SK-N-SH (cell line): ENCODE measurements at regions not wholly inside any gene's neighbourhood (a gene's known extent, or its start where the extent isn't known, plus 50 kb on each side); places are given as distances from the start of the nearest gene placed in this dataset.

Source experiments
- CTCF ChIA-PET: fragments of 300-600, 350-600 bp; formaldehyde crosslinking; extraction: SDS; loops from one replicate; lab custom pipeline; 2021; lab: Yijun Ruan, JAX
- POLR2A ChIA-PET: fragments of 350-600 bp; sonication (Branson Sonifier 250); formaldehyde crosslinking; extraction: SDS; loops from one replicate; lab custom pipeline; 2020; ENCODE audit warnings: antibody characterized with exemption, inconsistent platforms; lab: Yijun Ruan, JAX
- DNase-seq: peaks from one replicate; pipeline ENCODE4 v3.0.0; 2012
- H2AFZ ChIP-seq: fragments of 200-600 bp; sonication (generic); 2 replicates; pipeline ENCODE4 v1.8.1; 2016; ENCODE audit warnings: antibody characterized with exemption, mild to moderate bottlenecking, low read depth
- H3F3A ChIP-seq: fragments of 200-600 bp; sonication (generic); replicated peaks from 2 replicates; pipeline ENCODE3; 2016; ENCODE audit warnings: antibody characterized with exemption, mild to moderate bottlenecking; ENCODE audit not compliant: insufficient read depth
- H3K27ac ChIP-seq, 2 experiments: fragments of 200-500 bp in 1 of 2; fragments of 200-600 bp in 1 of 2; sonication (Bioruptor generic) in 1 of 2; sonication (generic), shearing (Covaris generic) in 1 of 2; 2 replicates each; pipeline versions ENCODE4 v1.5.1 to v1.6.1; 2014 to 2016; ENCODE audit warnings: low read depth in 2 of 2, inconsistent platforms in 1 of 2, low read length in 1 of 2, mild to moderate bottlenecking in 1 of 2, mixed read lengths in 1 of 2
- H3K27me3 ChIP-seq: fragments of 200-600 bp; sonication (generic), shearing (Covaris generic); 2 replicates; pipeline ENCODE4 v1.6.1; 2016; ENCODE audit warnings: mixed run types; ENCODE audit not compliant: insufficient read depth
- H3K36me3 ChIP-seq, 2 experiments: fragments of 200-500 bp in 1 of 2; fragments of 200-600 bp in 1 of 2; sonication (Bioruptor generic) in 1 of 2; sonication (generic) in 1 of 2; replicated peaks in 1 of 2; 2 replicates each; pipeline versions ENCODE3 to v1.5.1; 2014 to 2016; ENCODE audit warnings: low read length in 1 of 2, mild to moderate bottlenecking in 1 of 2; ENCODE audit not compliant: insufficient read depth in 2 of 2, control insufficient read depth in 1 of 2
- H3K4me1 ChIP-seq, 2 experiments: fragments of 200-500 bp in 1 of 2; fragments of 200-600 bp in 1 of 2; sonication (Bioruptor generic) in 1 of 2; sonication (generic), shearing (Covaris generic) in 1 of 2; 2 replicates each; pipeline versions ENCODE4 v1.5.1 to v1.6.1; 2014 to 2016; ENCODE audit warnings: low read depth in 1 of 2, low read length in 1 of 2, mixed run types in 1 of 2; ENCODE audit not compliant: insufficient read depth in 2 of 2, control insufficient read depth in 1 of 2
- H3K4me2 ChIP-seq: fragments of 200-600 bp; sonication (generic), shearing (Covaris generic); 2 replicates; pipeline ENCODE4 v1.6.1; 2017; ENCODE audit warnings: mixed run types
- H3K4me3 ChIP-seq, 2 experiments: fragments of 200-500 bp in 1 of 2; fragments of 200-600 bp in 1 of 2; sonication (Bioruptor generic) in 1 of 2; sonication (generic), shearing (Covaris generic) in 1 of 2; 2 replicates each; pipeline versions ENCODE4 v1.5.1 to v1.8.1; 2014 to 2016; ENCODE audit warnings: low read depth in 2 of 2, inconsistent platforms in 1 of 2, low read length in 1 of 2, mild to moderate bottlenecking in 1 of 2, mixed read lengths in 1 of 2, moderate library complexity in 1 of 2
- H3K79me2 ChIP-seq: fragments of 200-600 bp; sonication (generic); 2 replicates; pipeline ENCODE4 v1.8.1; 2017; ENCODE audit warnings: mild to moderate bottlenecking; ENCODE audit not compliant: insufficient read depth
- H3K9ac ChIP-seq: fragments of 200-600 bp; sonication (generic); 2 replicates; pipeline ENCODE4 v1.6.1; 2017; ENCODE audit warnings: mixed run types
- H3K9me2 ChIP-seq: fragments of 200-600 bp; sonication (generic); 2 replicates; pipeline ENCODE4 v1.6.1; 2017; ENCODE audit warnings: mixed run types
- H3K9me3 ChIP-seq: fragments of 200-600 bp; sonication (generic); 2 replicates; pipeline ENCODE4 v1.6.1; 2017; ENCODE audit warnings: mixed run types, mild to moderate bottlenecking, moderate library complexity
- H4K20me1 ChIP-seq: fragments of 200-600 bp; sonication (generic); 2 replicates; pipeline ENCODE4 v1.6.1; 2017; ENCODE audit warnings: mild to moderate bottlenecking, mixed run types; ENCODE audit not compliant: insufficient read depth
- CTCF ChIP-seq: fragments of 200-600 bp; sonication (generic); IDR thresholded peaks from 2 replicates; pipeline ENCODE4 v1.6.1; 2017; ENCODE audit warnings: antibody characterized with exemption, mild to moderate bottlenecking, moderate library complexity
- EZH2phosphoT487 ChIP-seq: fragments of 200-600 bp; sonication (generic); IDR thresholded peaks from 2 replicates; pipeline ENCODE4 v1.6.1; 2017; ENCODE audit warnings: low read depth, mixed run types, mild to moderate bottlenecking, antibody characterized with exemption, moderate library complexity, borderline replicate concordance
- FOXJ3 ChIP-seq: sonication (generic); formaldehyde crosslinking; IDR thresholded peaks from 2 replicates; pipeline ENCODE4 v1.5.1; 2020; ENCODE audit warnings: mild to moderate bottlenecking, missing genetic modification reagents
- GABPA ChIP-seq: IDR thresholded peaks from 2 replicates; pipeline ENCODE4 v1.4.0; 2012; ENCODE audit warnings: low read depth, mild to moderate bottlenecking
- IRF3 ChIP-seq: fragments of 150-350 bp; IDR thresholded peaks from 2 replicates; pipeline ENCODE4 v1.6.1; 2016; ENCODE audit warnings: mild to moderate bottlenecking, low read depth, low read length
- JUND ChIP-seq: IDR thresholded peaks from 2 replicates; pipeline ENCODE4 v1.4.0; 2012
- MAX ChIP-seq: IDR thresholded peaks from 2 replicates; pipeline ENCODE4 v1.4.0; 2012; ENCODE audit warnings: low read depth
- MEF2A ChIP-seq: IDR thresholded peaks from 2 replicates; pipeline ENCODE4 v1.4.0; 2012; ENCODE audit warnings: low read depth, borderline replicate concordance
- MXI1 ChIP-seq: IDR thresholded peaks from 2 replicates; pipeline ENCODE4 v1.6.1; 2012; ENCODE audit warnings: mild to moderate bottlenecking, low read depth, low read length, improper control_type of control experiment
- PBX3 ChIP-seq: IDR thresholded peaks from 2 replicates; pipeline ENCODE4; 2012
- POLR2AphosphoS5 ChIP-seq: IDR thresholded peaks from 2 replicates; pipeline ENCODE4 v1.6.1; 2012; ENCODE audit warnings: low read depth, low read length
- RAD21 ChIP-seq: IDR thresholded peaks from 2 replicates; pipeline ENCODE4 v1.6.1; 2012; ENCODE audit warnings: mild to moderate bottlenecking, low read length
- RCOR1 ChIP-seq: fragments of 150-350 bp; IDR thresholded peaks from 2 replicates; pipeline ENCODE4 v1.6.1; 2017; ENCODE audit warnings: antibody characterized with exemption, low read length
- RXRA ChIP-seq: IDR thresholded peaks from 2 replicates; pipeline ENCODE4 v1.4.0; 2012; ENCODE audit warnings: low read depth, mild to moderate bottlenecking, borderline replicate concordance
- SIN3A ChIP-seq: IDR thresholded peaks from 2 replicates; pipeline ENCODE4 v1.6.1; 2012; ENCODE audit warnings: low read depth, mild to moderate bottlenecking, low read length, moderate library complexity, borderline replicate concordance
- SMC3 ChIP-seq: IDR thresholded peaks from 2 replicates; pipeline ENCODE4 v1.6.1; 2012; ENCODE audit warnings: low read depth, low read length, improper control_type of control experiment
- TCF12 ChIP-seq: IDR thresholded peaks from 2 replicates; pipeline ENCODE4 v1.4.0; 2012
- TEAD4 ChIP-seq: IDR thresholded peaks from 2 replicates; pipeline ENCODE4 v1.4.0; 2012; ENCODE audit warnings: mild to moderate bottlenecking, borderline replicate concordance; ENCODE audit not compliant: insufficient read depth
- WGBS: methylation state at CpG from one replicate; pipeline ENCODE4 v1.1.6; 2017; ENCODE audit warnings: low lambda C conversion rate; 5-methylcytosine and 5-hydroxymethylcytosine counted together

GRCh38 chr10:107280293-107280692 lies 115.8 kb upstream of the SORCS1 start:
- ChIA-PET POLR2A (no interaction called here), CTCF (interaction anchor here (0.6 to 1.3 kb wide), 2 partner anchors 10 to 1589 kb away, joined by 3 to 4 read pairs; no protein-coding TSS in a partner anchor)
- Histone ChIP-seq H3K9me3 (no peaks in the 10 kb centered on the region), H3F3A (no peaks in the 10 kb centered on the region), H4K20me1 (no peaks in the 10 kb centered on the region), H3K4me1 (no peaks in the 10 kb centered on the region), H3K27ac (no peak overlapping the region), H3K9ac (no peak overlapping the region), H3K36me3 (no peaks in the 10 kb centered on the region), H3K4me2 (no peak overlapping the region), H2AFZ (no peak overlapping the region), H3K27me3 (no peaks in the 10 kb centered on the region), H3K79me2 (no peaks in the 10 kb centered on the region), H3K9me2 (no peaks in the 10 kb centered on the region), H3K4me3 (no peak overlapping the region)
- TF ChIP-seq MAX (no peak), JUND (no peak)
- 10% methylated on average over 3 of the region's 3 CpGs for WGBS
- no peak for DNase-seq

- no peak overlapping the region for H2AFZ ChIP-seq
- no peak for DNase-seq
- H3K9ac ChIP-seq = no peak overlapping the region
- H3K36me3 ChIP-seq = no peaks in the 10 kb centered on the region
- ChIA-PET POLR2A (no interaction called here), CTCF (interaction anchor here (0.6 to 0.9 kb wide), 2 partner anchors 14 to 642 kb away, joined by 3 to 6 read pairs; no protein-coding TSS in a partner anchor)
- no peaks in the 10 kb centered on the region for H4K20me1 ChIP-seq
- no peak overlapping the region for H3K27ac ChIP-seq
- no peaks in the 10 kb centered on the region for H3K4me1 ChIP-seq
- H3K27me3 ChIP-seq = no peaks in the 10 kb centered on the region
- no peak overlapping the region for H3K4me2 ChIP-seq
- no peak for TF ChIP-seq PBX3
- TF ChIP-seq MAX = no peak
- no peak for TF ChIP-seq SMC3
- no peak for TF ChIP-seq MXI1
- TF ChIP-seq RCOR1 = no peak
- TF ChIP-seq RXRA = no peak
- H3K9me2 ChIP-seq = no peaks in the 10 kb centered on the region
- H3K79me2 ChIP-seq = no peaks in the 10 kb centered on the region
- 27% methylated on average over 2 of the region's 2 CpGs for WGBS
- H3K4me3 ChIP-seq = no peak overlapping the region
- no peaks in the 10 kb centered on the region for H3K9me3 ChIP-seq
- H3F3A ChIP-seq = no peaks in the 10 kb centered on the region
These were observed 113.1 kb upstream of the SORCS1 start for GRCh38 chr10:107277591-107277990.

GRCh38 chr10:107275806-107276205 lies 111.3 kb upstream of the SORCS1 start:
- no peaks in the 10 kb centered on the region for H3K27me3 ChIP-seq
- no peaks in the 10 kb centered on the region for H3K4me1 ChIP-seq
- no peaks in the 10 kb centered on the region for H4K20me1 ChIP-seq
- H3K36me3 ChIP-seq = no peaks in the 10 kb centered on the region
- no peak for DNase-seq
- ChIA-PET CTCF (interaction anchor here (1.2 kb wide), 1 partner anchor 44 kb away, joined by 3 read pairs; no protein-coding TSS in a partner anchor), POLR2A (no interaction called here)
- no peak overlapping the region for H3K27ac ChIP-seq
- no peak overlapping the region for H2AFZ ChIP-seq
- 25% methylated on average over 3 of the region's 3 CpGs for WGBS
- no peaks in the 10 kb centered on the region for H3F3A ChIP-seq
- H3K9me2 ChIP-seq = no peaks in the 10 kb centered on the region
- no peak overlapping the region for H3K4me2 ChIP-seq
- no peak overlapping the region for H3K4me3 ChIP-seq
- H3K9me3 ChIP-seq = no peaks in the 10 kb centered on the region
- H3K79me2 ChIP-seq = no peaks in the 10 kb centered on the region
- H3K9ac ChIP-seq = no peak overlapping the region
- TF ChIP-seq TCF12 = no peak
- no peak for TF ChIP-seq IRF3
- TF ChIP-seq FOXJ3 = no peak
- TF ChIP-seq POLR2AphosphoS5 = no peak
- no peak for TF ChIP-seq TEAD4
- no peak for TF ChIP-seq RAD21
- TF ChIP-seq EZH2phosphoT487 = no peak
- TF ChIP-seq MEF2A = no peak
- TF ChIP-seq PBX3 = no peak
- no peak for TF ChIP-seq GABPA
- no peak for TF ChIP-seq JUND
- TF ChIP-seq CTCF = no peak
- TF ChIP-seq RCOR1 = no peak
- TF ChIP-seq SIN3A = no peak
